Stimulated activated CD4-positive, alpha-beta T cell treated with anti-CD3 and anti-CD28 coated beads, Interleukin-4, amount 100 ng/mL, for 24 hours (primary cell): ENCODE measurements at regions not wholly inside any gene's neighbourhood (a gene's known extent, or its start where the extent isn't known, plus 50 kb on each side); places are given as distances from the start of the nearest gene placed in this dataset.
"Not testable (repeated sequence)": the region's sequence is repeated elsewhere in the genome, so short reads cannot be mapped to it uniquely, and the experiment has no call there.

Experiments
- DNase-seq: peaks from one replicate; pipeline ENCODE4 v3.0.0-alpha.2; 2020

DNA sequence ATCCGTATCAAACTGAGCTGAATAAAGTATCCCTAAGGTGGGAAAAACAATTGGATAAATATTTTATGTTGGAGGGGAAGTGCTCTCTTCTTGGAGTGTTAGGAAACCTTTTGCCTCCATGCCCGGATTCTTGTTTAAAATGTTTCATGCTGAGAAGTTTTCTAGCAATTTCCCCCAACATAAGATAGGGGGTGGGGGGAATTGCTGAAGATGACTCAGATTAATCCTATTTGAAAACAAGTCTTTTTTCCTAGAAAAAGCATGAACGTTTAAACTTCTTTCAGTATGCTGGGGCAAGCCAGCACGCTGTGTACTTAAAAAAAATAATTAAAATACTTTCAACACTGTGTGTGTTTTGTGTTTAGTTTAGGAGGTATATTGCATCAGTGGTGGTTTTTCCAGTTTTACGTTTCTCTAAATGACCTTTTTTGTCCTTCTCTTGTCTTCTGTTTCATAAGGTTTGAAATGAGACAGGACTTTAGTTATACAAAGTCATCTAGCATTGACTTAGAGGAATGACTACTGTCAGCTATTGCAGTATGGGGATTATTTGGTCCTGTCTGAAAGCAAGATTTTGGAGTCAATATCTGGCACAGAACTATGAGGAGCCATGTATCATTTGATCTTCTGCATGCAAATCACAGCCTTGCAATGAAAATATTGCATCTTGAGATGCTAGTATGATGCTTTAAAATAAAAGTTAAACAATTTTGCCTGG is 295.9 kb downstream of the GATA3 start:
- DNase-seq, result no peak

DNA sequence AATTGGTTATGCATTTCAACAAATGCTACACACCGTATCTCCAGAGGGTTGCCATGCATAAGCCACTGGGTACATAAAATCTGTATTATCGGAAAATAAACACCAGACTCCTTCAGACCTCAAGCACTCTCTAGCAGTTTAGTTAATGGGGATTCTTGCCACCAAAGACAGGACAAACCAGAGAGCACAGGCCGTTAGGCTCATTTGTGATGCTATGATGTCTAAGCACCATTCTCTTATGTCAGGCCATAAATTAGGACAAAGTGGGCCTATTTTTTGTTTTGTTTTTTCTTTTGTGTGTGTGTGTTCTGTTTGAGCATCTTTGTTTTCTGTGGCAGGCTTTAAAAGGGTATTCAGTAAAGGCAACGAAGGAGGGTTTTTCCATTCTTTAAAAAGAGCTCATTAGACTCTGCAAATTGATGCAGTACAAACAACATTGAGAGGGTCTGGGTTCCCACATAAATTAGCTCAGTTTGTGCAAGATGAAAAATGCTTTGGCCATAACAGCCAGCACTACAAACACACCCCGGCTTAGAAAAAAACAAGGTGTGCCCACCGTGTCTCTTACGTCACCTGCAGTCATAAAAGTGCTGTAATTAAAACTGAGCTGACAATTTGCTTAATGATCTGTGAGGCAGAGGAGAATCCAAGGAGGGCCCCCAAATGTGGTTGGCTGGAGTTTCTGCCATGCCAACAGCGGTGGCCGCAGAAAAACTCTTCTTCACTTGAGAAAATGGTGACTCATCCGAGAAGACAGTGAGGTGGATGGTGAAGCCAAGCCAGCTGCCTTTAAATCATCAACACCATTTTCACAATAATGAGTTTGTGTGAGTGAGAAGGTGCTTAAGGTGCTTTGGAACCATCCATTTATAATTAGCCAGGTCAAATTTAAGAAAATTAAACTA is 297.9 kb downstream of the GATA3 start:
- DNase-seq, result no peak

DNA sequence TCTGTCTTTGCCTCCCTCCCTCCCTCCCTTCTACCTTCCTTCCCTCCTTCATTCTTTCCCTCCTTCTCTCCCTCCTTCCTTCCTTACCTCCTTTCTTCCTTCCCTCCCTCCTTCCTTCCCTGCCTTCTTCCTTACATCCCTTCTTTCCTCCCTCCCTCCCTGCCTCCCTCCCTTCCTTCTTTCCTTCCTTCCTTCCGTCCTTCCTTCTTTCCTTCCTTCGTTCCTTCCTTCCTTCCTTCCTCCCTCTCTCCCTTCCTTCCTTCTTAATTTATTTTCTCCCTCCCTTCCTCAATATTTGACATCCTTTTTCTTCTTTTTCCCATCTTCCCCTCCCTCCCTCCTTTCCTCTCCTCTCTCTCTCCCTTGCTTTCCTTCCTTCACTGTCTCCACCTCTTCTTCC is 301.8 kb downstream of the GATA3 start:
- DNase-seq, result no peak

DNA sequence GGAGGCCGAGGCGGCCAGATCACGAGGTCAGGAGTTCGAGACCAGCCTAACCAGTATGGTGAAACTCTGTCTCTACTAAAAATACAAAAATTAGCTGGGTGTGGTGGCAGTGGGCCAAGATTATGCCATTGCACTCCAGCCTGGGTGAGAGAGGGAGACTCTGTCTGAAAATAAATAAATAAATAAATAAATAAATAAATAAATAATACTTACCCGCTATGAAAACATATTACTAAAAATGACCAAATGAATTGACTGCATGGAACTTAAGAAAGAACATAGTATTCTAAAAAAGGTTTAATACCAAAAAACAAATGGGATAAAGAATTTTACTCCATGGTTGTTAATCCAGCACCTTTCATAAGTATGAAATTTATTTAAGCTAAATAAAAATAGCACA is 305.0 kb downstream of the GATA3 start:
- no peak for DNase-seq

DNA sequence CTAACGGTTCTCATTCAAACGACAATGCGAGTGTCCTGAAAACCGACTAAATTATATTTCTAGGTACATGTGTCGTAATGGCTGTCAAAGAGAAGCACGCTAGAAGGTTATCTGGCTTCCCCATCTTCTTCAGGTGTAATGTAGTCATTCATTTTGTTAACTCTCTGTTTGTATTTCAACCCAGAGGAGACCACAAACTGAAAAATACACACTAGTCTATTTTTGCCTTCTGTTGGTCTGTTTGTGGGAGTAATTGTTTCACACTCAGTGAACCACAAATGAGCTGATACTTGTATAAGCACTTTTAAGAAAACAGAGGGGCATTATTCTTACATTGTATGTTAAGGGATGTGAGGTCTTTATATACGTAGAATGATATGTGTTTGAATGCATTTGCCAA is 305.9 kb downstream of the GATA3 start:
- DNase-seq, result no peak

DNA sequence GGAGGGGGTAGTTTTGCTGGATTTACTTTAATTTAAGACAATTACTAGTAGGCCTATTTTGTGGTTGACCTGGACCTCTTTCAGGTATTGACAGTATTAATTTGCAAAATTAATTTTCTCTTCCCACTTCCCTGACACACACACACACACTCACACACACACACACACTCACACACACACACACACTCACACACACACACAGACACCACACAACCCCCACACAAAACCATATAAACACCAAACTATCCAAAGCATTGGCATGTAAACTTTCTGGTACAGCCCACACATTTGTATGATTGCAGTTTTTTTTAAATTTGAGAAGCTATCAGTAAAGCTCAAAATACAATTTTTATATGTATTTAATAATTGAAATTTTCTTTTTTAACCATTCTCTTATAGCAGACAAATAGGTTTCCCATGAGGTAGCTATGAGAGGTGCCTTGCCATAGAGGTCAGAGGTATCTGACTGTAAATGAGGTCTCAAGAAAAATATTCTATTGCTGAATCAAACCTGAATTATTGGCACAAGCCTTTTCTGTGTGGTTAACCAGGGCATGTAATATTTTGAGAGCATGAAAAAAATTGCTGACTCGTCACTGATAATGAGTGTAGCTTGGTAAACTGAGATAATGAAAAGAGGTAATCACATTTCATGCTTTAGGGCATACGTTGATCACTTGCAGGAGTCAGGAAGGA is 306.5 kb downstream of the GATA3 start:
- no peak for DNase-seq

DNA sequence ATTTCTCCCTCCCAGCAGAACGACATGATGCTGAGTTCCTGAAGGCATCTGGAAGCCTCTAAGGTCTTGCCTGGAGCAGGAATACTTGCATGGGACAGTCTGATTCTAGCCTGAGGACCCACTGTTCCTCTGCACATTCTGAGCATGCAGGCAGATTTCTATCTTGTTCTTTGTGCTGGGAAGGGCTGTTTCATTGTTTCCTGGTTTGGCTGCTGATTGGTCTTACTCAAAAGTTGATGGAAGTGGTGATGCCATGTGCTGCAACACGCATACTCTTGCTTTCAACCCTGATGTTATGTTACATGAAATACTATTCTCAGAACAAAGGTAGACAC is 307.0 kb downstream of the GATA3 start:
- DNase-seq, result no peak

DNA sequence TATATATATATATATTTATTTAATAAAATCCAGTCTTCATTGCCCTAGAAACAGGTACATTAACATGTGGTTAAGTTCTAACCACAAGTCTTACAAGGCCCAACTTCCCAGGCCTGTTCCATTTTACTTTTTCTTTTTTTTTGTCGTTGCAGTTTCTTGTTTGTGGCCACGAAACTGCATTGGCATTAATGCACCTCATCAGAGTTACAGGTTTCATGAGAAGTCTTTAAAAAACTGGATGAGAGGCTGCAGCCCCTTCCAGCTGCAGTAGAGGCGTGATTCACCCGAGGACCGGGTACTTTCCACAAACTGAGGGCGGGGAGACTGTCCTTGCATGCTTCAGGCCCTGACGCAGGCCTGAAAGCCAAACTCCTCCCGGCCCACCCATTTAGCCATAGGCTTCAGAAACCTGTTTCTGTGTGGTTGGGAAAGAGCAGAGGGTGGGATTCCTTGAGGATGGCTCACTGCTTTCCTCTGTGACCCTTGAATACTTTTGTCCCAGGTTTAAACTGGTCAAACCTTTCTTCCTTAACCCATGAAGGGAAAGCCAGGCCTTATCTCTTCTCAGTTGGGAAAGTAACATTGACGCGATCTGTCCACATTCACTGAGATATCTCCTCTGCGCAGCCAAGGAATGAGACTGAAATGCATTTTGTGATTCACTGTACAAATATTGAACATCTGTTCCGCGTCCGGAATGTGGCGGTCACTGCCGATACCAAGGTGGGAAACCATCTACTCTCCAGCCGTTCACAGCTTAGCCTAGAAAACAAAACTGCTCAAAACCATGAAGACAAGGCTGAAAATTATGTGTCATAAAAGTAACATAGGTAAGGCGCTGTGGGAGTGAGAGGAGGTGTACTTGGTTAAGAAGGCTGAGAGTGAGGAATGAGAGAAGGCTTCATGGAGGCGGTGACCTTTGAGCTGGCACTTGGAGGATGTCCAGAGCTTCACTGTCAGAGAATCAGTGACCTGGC is 311.7 kb downstream of the GATA3 start:
- DNase-seq, result peak; percentile 61

DNA sequence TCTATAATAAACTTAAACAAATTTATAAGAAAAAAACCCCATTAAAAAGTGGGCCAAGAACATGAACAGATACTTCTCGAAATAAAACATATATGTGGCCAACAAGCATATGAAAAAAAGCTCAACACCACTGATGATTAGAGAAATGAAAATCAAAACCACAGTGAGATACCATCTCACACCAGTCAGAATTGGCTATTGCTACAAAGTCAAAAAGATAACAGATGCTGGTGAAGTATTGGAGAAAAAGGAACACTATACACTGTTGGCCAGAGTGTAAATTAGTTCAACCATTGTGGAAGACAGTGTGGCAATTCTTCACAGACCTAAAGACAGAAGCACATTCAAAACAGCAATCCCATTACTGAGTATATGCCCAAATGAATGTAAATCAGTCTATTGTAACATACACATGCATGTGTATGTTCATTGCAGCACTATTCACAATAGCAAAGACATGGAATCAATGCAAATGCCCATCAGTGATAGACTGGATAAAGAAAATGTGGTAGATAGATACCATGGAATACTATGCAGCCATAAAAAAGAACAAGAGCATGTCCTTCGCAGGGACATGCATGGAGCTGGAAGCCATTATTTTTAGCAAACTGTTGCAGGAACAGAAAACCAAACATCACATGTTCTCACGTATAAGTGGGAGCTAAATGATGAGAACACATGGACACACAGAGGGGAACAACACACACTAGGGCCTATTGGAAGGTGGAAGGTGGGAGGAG is 313.4 kb downstream of the GATA3 start:
- not testable (repeated sequence) for DNase-seq

DNA sequence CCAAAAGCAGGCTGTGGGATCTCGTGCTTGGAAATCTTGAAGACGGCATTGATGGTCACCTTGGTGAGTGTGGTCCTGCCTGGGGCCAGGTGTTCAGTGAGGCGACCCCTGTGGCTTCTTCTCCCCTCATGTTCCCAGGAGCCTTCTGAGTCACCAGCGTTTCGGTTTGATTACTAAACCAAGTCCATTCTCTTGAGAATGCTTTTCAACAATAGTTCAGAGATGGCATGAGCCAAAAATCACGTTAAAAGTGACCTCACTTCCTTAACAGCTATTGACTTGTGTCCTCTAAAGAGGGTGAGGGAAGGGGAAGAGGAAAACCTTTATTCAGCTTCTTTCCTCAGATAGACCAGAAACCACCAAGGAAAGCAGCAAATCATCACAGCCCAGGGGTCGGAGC is 315.2 kb downstream of the GATA3 start:
- DNase-seq, result no peak

DNA sequence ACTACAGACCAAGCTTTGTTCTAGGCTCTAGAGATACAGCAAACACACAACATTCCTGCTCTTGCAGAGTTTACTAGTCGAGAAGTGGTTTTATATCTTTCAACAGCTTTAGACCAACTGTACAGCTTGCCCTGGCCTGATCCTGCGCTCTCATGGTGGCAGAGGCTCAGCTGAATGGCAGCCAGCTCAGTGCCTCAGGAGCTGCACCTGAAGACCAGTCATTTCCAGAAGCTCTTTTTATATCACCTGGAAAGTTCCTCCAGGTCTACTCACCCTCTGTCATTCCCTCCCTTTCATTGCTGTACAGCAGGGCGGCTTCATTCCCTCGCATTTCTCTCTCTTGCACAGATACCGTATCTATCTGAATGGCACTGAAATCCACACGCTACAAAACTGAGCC is 319.8 kb downstream of the GATA3 start:
- no peak for DNase-seq

DNA sequence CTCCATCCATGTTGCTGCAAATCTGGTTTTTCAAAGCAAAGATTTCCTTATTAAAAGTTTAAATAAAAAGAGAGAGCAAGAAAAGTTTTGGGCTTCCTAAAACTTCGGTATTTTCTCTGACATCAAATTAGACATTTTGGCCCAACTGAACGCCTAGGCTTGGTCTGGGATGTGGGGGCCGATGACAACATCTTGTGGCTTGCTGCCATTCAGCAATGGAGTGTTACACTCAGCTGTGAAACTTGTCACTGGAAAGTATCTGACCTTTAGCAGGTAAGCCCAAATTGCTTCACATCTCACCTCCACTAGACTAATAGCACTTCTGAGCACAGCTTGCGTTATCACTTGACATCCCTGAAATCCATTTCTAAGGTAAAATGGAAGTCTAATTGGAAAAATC is 320.6 kb downstream of the GATA3 start:
- DNase-seq, result no peak

DNA sequence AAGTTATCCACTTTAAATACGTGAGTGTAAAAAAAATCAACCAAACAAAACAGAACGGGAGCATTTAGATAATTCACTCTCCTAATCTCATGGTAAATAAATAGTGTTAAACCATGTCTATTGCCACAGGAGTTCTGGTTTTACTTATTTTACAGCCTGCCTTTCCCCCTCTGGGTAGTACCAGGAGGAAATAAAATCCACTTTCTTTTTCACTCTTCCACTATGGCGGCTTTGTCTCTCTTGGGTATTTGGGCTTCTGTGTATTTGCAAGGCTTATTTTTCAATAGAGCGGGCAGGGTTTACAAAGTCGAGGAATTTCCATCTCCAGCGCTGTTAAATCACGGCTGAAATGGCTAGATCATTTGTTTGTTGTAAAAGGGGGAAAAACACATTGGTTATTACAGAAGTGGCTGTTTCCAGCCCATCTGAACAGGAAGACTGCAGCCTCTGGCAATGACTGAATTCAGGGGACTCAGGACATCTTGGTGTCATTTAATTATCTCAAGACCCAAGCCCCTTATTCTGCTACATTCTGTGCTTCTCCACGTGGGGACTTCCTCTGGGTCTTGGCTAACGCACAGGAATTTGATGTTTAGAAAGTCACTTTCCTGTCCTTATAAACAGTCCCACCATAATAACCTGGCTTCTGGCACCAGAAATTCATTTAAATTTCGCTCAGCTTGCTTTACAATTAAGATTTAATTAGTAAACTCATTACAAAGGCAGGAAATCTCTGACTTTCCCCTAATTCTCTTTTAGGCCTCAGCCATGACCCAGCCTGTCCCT is 323.9 kb downstream of the GATA3 start:
- DNase-seq, result no peak

DNA sequence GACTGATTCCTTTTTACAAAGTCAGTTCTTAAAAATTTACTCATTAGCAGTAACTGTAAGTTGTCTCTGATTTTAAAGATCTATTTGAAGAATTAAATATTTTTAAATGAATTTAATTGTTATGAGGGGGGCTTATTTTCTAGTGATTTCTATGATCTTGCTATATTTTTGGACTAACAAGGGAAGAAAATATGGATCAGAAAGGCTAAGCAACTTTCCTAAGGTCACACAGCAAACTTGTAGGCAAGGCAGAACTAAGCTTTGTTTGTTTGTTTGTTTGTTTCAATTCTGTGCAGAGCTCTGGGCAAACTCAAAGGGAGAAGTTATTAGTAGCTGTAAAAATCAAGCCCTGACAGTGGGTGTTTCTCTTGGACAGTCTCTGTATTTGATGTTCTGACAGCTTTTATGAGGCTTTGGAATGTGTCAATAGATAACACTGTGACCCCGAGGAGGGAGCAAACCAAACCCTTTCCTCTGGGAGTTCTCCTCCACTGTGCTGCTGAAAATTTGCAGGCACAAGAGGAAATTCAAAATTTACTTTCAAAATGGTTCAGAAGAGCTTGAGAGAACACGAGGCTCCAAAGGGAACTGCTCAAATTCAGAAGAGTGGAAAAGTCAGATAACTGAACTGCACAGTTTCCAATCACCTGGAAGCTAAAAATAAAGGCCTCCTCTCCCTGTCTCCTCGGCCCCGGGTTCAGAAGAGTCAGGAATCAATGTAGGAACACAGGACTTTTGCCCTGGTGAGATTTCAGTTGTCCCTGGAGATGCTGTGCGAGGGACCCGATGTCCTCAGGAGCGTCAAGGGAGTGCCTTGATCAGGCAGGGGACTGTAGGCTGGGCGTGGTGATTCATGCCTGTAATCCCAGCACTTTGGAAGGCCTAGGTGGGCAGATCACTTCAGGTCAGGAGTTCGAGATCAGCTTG is 325.7 kb downstream of the GATA3 start:
- no peak for DNase-seq

DNA sequence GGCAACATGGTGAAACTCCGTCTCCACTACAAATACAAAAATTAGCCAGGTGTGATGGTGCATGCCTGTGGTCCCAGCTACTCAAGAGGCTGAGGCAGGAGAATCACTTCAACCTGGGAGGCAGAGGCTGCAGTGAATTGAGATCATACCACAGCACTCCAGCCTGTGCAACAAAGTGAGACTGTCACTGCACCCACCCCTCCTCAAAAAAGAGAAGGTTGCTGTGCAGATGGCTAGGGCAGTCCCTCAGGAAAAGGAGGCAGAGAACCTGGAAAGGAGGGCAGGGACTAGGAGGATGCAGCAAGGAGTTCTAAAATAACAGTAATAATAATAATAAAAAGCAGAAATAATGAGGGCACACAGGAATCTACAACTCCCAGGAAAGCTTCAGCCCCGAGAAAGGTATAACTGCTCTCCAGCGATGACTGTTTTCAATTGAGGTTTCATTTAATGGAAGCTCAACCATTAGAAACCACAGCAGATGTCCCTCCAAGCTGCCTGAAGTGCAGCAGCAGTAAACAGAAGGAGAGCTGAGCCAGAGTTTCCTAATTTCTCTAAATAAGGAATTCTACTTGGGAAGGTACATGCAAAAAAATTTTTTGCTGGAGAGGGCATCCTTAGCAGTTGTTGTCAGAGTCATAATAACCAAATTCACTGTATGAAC is 326.5 kb downstream of the GATA3 start:
- no peak for DNase-seq

DNA sequence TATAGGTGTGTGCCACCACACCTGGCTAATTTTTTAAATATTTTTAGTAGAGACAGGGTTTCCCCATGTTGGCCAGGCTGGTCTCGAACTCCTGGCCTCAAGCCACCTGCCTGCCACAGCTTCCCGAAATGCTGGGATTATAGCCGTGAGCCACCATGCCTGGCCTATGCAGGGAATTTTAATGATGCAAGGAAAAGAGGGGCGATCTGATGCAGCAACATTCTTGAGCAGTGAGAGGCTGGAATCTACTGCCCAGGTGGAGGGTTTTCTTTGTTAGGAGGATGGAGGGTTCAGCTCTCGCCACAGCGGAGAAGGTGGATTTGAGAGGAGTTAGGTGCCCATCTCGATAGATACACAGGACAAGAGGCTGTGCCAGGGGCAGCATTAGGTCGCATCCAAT is 332.3 kb downstream of the GATA3 start:
- no peak for DNase-seq

DNA sequence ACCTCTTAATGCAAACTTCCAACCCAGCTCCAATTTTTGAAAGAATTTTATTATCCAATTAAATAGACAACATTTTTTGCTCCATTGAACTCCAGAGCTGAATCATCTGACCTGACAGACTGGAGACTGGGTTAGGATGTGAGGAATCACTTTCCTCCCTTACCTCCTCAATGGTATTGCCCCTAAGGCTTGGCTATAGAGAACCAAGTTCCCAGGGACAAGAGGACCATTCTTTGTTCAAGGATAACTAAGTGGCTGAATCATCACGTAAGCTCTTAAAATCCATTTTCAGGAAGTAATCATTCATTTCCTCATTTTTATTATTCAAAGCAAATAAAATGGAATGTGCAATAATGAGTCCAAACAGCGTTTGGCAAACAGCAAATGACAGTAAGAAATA is 335.1 kb downstream of the GATA3 start:
- DNase-seq, result no peak

DNA sequence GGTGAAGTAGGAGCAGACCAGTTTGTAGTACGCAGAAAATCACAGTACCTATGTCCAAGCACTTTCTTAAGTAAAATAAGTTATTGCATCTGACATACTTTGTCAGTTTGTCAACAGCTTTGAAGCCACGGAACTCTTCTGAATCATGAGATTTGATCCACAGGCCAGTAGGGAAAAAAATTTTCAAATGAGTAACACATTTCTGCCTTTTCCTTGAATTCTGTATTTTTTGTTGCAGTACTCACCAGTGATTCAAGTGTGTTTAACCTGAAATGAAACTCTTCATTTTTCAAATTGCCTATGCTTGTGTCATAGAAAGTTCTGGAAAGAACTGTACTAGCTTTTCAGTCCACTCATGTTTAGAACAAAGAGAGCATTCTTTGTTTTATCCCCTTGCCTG is 337.7 kb downstream of the GATA3 start:
- no peak for DNase-seq

DNA sequence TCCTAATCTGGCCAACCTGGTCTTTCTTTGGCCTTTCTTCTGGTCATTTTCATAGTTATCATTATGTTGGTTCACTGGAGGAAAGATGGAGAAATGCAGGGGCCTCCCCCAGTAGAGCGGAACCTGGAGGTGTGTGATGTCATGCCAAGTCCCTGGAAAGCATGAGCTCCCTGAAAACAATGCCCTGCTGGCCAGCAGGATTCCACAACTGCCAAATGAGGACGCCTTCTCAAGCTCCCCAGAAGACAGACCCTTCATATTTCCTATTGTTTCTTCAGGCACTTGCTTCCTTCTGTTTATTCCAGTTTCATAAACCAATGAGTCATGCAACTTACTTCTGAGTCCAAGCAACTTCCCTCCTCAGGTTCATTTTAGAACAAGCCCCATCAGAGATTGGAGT is 339.0 kb downstream of the GATA3 start:
- DNase-seq, result no peak
